ENCODE measurements at regions not wholly inside any gene's neighbourhood (a gene's known extent, or its start where the extent isn't known, plus 50 kb on each side); places are given as distances from the start of the nearest gene placed in this dataset.

DNA sequence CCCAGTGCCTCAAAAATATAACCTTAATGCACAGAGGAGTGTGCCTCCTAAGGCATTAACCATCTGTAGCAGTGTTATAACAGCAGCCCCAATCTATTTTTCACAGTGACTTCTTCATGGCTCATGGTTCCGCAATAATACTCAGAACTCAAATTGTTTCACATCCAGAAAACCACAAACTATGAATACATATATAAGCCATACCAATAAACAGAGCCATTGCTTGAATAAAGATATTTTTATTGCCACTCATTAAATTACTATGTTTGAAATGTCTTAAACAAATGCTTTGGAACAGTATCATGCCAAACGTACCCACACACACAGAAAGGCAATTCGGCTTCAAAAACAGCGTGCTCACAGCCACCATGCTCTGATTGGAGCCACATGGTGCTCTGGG is 629.3 kb upstream of the NRP1 start:
- TF ChIP-seq, protein P1, sequence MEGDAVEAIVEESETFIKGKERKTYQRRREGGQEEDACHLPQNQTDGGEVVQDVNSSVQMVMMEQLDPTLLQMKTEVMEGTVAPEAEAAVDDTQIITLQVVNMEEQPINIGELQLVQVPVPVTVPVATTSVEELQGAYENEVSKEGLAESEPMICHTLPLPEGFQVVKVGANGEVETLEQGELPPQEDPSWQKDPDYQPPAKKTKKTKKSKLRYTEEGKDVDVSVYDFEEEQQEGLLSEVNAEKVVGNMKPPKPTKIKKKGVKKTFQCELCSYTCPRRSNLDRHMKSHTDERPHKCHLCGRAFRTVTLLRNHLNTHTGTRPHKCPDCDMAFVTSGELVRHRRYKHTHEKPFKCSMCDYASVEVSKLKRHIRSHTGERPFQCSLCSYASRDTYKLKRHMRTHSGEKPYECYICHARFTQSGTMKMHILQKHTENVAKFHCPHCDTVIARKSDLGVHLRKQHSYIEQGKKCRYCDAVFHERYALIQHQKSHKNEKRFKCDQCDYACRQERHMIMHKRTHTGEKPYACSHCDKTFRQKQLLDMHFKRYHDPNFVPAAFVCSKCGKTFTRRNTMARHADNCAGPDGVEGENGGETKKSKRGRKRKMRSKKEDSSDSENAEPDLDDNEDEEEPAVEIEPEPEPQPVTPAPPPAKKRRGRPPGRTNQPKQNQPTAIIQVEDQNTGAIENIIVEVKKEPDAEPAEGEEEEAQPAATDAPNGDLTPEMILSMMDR (conservative IDR thresholded peaks at IDR 0.05; ENCODE audit: low read length) = no peak
- no peak for TF ChIP-seq EZH2phosphoT487 (IDR thresholded peaks at IDR 0.05; ENCODE audit: borderline replicate concordance)
